ENCODE measurements at regions not wholly inside any gene's neighbourhood (a gene's known extent, or its start where the extent isn't known, plus 50 kb on each side); places are given as distances from the start of the nearest gene placed in this dataset.

- H3K4me3 ChIP-seq (ENCODE audit: low read depth, low read length), result no peak overlapping the region
- DNase-seq (ENCODE audit: low read depth), result no peak
- TF ChIP-seq, protein P1, sequence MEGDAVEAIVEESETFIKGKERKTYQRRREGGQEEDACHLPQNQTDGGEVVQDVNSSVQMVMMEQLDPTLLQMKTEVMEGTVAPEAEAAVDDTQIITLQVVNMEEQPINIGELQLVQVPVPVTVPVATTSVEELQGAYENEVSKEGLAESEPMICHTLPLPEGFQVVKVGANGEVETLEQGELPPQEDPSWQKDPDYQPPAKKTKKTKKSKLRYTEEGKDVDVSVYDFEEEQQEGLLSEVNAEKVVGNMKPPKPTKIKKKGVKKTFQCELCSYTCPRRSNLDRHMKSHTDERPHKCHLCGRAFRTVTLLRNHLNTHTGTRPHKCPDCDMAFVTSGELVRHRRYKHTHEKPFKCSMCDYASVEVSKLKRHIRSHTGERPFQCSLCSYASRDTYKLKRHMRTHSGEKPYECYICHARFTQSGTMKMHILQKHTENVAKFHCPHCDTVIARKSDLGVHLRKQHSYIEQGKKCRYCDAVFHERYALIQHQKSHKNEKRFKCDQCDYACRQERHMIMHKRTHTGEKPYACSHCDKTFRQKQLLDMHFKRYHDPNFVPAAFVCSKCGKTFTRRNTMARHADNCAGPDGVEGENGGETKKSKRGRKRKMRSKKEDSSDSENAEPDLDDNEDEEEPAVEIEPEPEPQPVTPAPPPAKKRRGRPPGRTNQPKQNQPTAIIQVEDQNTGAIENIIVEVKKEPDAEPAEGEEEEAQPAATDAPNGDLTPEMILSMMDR (IDR thresholded peaks at IDR 0.05; ENCODE audit: insufficient read depth, low read depth, low read length), result no peak
- H3K27me3 ChIP-seq (ENCODE audit: control insufficient read depth, insufficient read depth, low read length), result no peaks in the 10 kb centered on the region
- ChIA-PET CTCF (no interaction called here), POLR2A (no interaction called here)
- no peaks in the 10 kb centered on the region for H3K36me3 ChIP-seq (ENCODE audit: control insufficient read depth, insufficient read depth, low read length)
Observed at GRCh38 chr2:221761260-221761659, 189.2 kb upstream of the EPHA4 start.

DNA sequence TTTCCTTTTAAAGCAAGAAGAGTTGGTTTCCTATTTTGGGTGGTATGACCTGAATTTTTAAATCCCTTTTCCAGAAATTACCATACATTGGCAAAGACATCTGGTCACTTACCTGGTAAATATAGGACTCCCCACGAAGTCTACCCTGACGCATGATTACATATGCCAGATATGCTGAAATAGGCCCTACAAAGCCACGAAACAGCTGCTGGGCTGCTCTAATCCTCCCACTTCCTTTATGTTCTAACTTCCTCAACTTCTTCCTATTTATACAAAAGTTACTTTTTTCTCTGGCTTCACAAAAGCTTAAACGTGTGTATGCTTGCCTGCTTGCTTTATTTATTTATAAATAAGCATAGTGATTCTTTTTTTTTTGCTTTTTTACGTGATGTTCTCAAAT is 186.0 kb upstream of the EPHA4 start:
- ChIA-PET POLR2A (no interaction called here), CTCF (no interaction called here)
- no peaks in the 10 kb centered on the region for H3K36me3 ChIP-seq (ENCODE audit: control insufficient read depth, insufficient read depth, low read length)
- no peak overlapping the region for H3K4me3 ChIP-seq (ENCODE audit: low read depth, low read length)
- DNase-seq (ENCODE audit: low read depth), result no peak
- H3K27me3 ChIP-seq (ENCODE audit: control insufficient read depth, insufficient read depth, low read length), result no peaks in the 10 kb centered on the region
- TF ChIP-seq, protein P1 (IDR thresholded peaks at IDR 0.05; ENCODE audit: insufficient read depth, low read depth, low read length), result no peak

DNA sequence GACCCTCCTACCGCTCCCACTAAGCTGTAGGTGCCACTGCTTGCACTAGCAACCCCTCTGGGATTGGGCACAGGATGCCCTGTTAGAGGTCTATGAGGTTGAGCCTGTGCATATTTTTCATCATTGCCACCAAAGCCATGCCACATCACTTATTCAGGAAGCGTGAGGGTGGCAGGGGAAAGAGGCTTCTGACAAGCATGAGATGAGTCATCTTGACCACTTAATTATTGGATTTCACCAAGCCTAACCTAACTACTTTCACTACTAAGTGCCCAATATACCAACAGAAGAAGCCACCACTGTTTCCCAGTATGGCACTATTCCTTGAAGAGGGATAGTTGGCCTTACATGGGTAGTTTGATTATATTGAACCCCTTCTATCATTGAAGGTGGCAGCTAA is 181.3 kb upstream of the EPHA4 start:
- ChIA-PET CTCF (no interaction called here), POLR2A (no interaction called here)
- no peaks in the 10 kb centered on the region for H3K36me3 ChIP-seq (ENCODE audit: control insufficient read depth, insufficient read depth, low read length)
- DNase-seq (ENCODE audit: low read depth), result no peak
- TF ChIP-seq, protein P1 (IDR thresholded peaks at IDR 0.05; ENCODE audit: insufficient read depth, low read depth, low read length), result no peak
- H3K27me3 ChIP-seq (ENCODE audit: control insufficient read depth, insufficient read depth, low read length), result no peaks in the 10 kb centered on the region
- no peak overlapping the region for H3K4me3 ChIP-seq (ENCODE audit: low read depth, low read length)

DNA sequence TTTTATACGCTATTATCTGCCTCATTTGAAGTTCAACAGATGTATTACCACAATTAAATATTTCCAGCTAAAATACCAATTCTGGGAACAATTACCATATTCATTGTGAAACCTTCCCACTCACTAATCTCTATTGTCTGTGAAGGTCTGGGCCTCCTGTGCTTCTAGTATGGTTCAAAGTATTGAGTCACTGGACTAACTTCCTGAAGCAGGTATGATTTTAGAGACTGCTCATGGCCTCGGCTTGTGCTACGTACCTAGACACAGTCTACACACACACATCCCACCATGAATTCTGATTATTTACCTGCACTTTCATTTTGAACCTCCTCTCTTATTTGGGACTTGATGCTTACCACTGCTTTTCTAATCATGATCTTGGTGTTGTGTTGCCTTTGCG is 180.7 kb upstream of the EPHA4 start:
- ChIA-PET POLR2A (no interaction called here), CTCF (no interaction called here)
- Histone ChIP-seq H3K27me3 (ENCODE audit: control insufficient read depth, insufficient read depth, low read length) (no peaks in the 10 kb centered on the region), H3K4me3 (ENCODE audit: low read depth, low read length) (no peak overlapping the region), H3K36me3 (ENCODE audit: control insufficient read depth, insufficient read depth, low read length) (no peaks in the 10 kb centered on the region)
- DNase-seq (ENCODE audit: low read depth), result no peak
- TF ChIP-seq, protein P1 (IDR thresholded peaks at IDR 0.05; ENCODE audit: insufficient read depth, low read depth, low read length), result no peak

DNA sequence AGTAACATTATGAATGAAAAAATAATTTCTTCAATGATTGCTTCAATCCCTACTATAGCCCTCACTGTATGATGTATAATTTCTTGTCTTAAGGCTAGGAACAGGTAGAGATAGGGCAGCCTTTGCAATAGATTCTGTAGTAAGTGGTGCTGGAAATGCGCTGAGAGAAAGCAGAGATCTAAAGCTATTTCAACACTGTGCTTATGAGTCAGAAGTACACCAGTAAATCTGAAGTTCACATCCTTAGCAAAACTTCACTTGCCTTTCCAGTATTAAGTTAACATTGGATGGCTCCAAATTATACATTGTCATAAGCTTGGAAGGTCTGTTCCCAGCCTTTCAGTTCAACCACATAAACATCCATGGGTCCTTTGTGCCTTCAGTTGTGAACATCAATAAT is 178.2 kb upstream of the EPHA4 start:
- ChIA-PET CTCF (no interaction called here), POLR2A (interaction anchor here (0.7 kb wide), 1 partner anchor 167 kb away, joined by 3 read pairs; no protein-coding TSS in a partner anchor)
- TF ChIP-seq, protein P1 (IDR thresholded peaks at IDR 0.05; ENCODE audit: insufficient read depth, low read depth, low read length), result no peak
- no peak for DNase-seq (ENCODE audit: low read depth)
- Histone ChIP-seq H3K36me3 (ENCODE audit: control insufficient read depth, insufficient read depth, low read length) (no peaks in the 10 kb centered on the region), H3K4me3 (ENCODE audit: low read depth, low read length) (no peak overlapping the region), H3K27me3 (ENCODE audit: control insufficient read depth, insufficient read depth, low read length) (no peaks in the 10 kb centered on the region)

Data from BJ (cell line).